ENCODE measurements at regions not wholly inside any gene's neighbourhood (a gene's known extent, or its start where the extent isn't known, plus 50 kb on each side); places are given as distances from the start of the nearest gene placed in this dataset.

GRCh38 chr6:164045082-164045481 lies 630.6 kb downstream of the QKI start:
- TF ChIP-seq EZH2phosphoT487 (IDR thresholded peaks at IDR 0.05; ENCODE audit: borderline replicate concordance): no peak
- no peak for TF ChIP-seq CTCF (conservative IDR thresholded peaks at IDR 0.05; ENCODE audit: low read length)
